ENCODE measurements at regions not wholly inside any gene's neighbourhood (a gene's known extent, or its start where the extent isn't known, plus 50 kb on each side); places are given as distances from the start of the nearest gene placed in this dataset.

DNA sequence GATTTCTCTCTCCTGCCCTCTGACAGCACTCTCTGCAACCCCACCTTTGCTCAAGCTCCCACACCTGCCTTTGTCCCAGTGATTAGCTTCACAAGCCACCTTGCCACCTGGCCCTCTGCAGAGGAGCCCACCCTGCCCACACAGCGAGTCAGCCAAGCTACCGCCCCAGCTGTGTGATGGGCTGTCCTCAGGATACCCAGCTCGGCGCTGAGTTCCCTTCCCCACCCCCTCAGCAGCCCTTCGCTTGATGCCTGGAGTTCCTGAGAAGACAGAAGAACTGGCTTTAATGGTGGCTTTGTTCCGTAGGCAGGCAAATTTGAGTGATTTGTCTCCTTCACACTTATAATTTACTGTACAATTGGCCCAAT is 266.4 kb downstream of the CBLN1 start:
- Histone ChIP-seq H3K27ac (no peak overlapping the region), H3K27me3 (no peaks in the 10 kb centered on the region), H3K36me3 (no peaks in the 10 kb centered on the region), H3K4me1 (no peaks in the 10 kb centered on the region), H3K9me3 (no peaks in the 10 kb centered on the region), H3K4me3 (no peak overlapping the region)
- in situ Hi-C loops (cut with MboI; ENCODE audit: low pct_ligation_motif_present in 1 of 4, low pct_unique_long_range_greater_than_20kb in 1 of 4, low sequenced_read_pairs in 3 of 4) (no loop called here), intact Hi-C loops (cut with DNase I; ENCODE audit: low total_unique reads) (no loop called here)
- DNase-seq = no peak
- 56% methylated on average over 6 of the region's 6 CpGs; no CpG with 5 or more reads in 1 of the 2 donors for WGBS, 2 donors (ENCODE audit: low coverage in 1 of 2)
- TF ChIP-seq POLR2A (IDR thresholded peaks at IDR 0.05) (no peak), POLR2AphosphoS5 (IDR thresholded peaks at IDR 0.05) (no peak), EP300 (IDR thresholded peaks at IDR 0.05; ENCODE audit: low read depth) (no peak), CTCF (IDR thresholded peaks at IDR 0.05) (no peak)

DNA sequence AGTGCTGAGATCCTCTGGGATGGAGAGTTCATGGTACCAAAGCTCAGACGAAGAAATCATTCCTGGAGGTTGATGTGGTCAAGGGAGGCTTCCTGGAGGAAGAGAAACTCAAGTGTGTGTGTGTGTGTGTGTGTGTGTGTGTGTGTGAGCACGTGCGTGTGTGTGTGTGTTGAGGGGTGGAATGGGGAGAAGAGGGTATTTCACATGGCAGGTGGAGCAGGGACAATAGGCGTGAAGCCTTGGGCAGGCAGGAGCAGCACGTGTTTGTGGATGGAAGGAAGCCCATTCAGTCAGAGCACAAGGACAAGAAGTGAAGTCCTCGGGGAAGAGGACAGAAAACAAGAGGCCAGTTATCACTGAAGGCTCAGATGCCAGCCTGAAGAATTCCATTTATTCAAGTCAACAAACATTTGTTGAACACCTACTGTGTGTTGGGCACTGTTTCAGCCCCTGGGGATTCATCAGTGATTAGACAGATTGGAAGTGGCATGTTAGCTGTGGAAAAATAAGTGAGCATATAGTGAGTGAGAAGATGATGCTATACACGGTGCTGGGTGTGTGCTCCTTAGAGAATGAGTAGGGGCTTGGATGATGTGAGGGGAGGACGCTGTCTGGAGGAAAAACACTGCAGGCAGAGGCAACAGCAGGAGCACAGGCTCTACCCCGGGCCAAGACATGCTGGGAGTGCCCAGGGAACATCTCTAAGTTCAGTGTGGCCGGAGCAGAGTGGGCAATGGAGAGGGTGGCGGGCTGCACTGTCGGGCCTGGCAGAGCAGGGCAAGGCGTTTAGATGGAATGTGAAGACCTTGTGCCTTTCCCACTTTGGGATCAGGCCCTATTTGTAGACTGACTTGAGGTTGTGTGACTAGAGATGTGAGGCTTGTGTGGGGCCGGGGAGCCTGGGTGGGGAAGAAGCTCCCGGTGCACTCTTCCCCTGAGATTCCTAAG is 267.1 kb downstream of the CBLN1 start:
- H3K27me3 ChIP-seq = no peaks in the 10 kb centered on the region
- DNase-seq = no peak
- in situ Hi-C loops (cut with MboI; ENCODE audit: low pct_ligation_motif_present in 1 of 4, low pct_unique_long_range_greater_than_20kb in 1 of 4, low sequenced_read_pairs in 3 of 4) = no loop called here
- TF ChIP-seq CTCF (IDR thresholded peaks at IDR 0.05) (no peak), POLR2A (IDR thresholded peaks at IDR 0.05) (no peak), EP300 (IDR thresholded peaks at IDR 0.05; ENCODE audit: low read depth) (no peak), POLR2AphosphoS5 (IDR thresholded peaks at IDR 0.05) (no peak)
- H3K36me3 ChIP-seq = no peaks in the 10 kb centered on the region
- intact Hi-C loops (cut with DNase I; ENCODE audit: low total_unique reads) = no loop called here
- 44 to 61% methylated on average over 9 to 15 of the region's 15 CpGs for WGBS, 2 donors (ENCODE audit: low coverage in 1 of 2)
- no peaks in the 10 kb centered on the region for H3K9me3 ChIP-seq
- no peak overlapping the region for H3K27ac ChIP-seq
- H3K4me1 ChIP-seq = no peaks in the 10 kb centered on the region
- H3K4me3 ChIP-seq = no peak overlapping the region

GRCh38 chr16:49013727-49014080 is 267.9 kb downstream of the CBLN1 start:
- no peaks in the 10 kb centered on the region for H3K36me3 ChIP-seq
- intact Hi-C loops (cut with DNase I; ENCODE audit: low total_unique reads) = loop anchor here (1.0 kb wide), 1 partner anchor 63 kb away; no protein-coding TSS in a partner anchor
- in situ Hi-C loops (cut with MboI; ENCODE audit: low pct_ligation_motif_present in 1 of 4, low pct_unique_long_range_greater_than_20kb in 1 of 4, low sequenced_read_pairs in 3 of 4) = no loop called here
- WGBS, 2 donors (ENCODE audit: low coverage in 1 of 2) = 63% methylated on average over 5 of the region's 5 CpGs; no CpG with 5 or more reads in 1 of the 2 donors
- no peaks in the 10 kb centered on the region for H3K9me3 ChIP-seq
- no peaks in the 10 kb centered on the region for H3K27me3 ChIP-seq
- no peak for TF ChIP-seq POLR2AphosphoS5 (IDR thresholded peaks at IDR 0.05)
- TF ChIP-seq CTCF (IDR thresholded peaks at IDR 0.05) = no peak
- TF ChIP-seq POLR2A (IDR thresholded peaks at IDR 0.05) = no peak
- TF ChIP-seq EP300 (IDR thresholded peaks at IDR 0.05; ENCODE audit: low read depth) = no peak
- no peaks in the 10 kb centered on the region for H3K4me1 ChIP-seq
- H3K27ac ChIP-seq = peak overlapping the region in 2 of 4 donors; percentile 7 to 13
- DNase-seq = no peak
- no peak overlapping the region for H3K4me3 ChIP-seq

DNA sequence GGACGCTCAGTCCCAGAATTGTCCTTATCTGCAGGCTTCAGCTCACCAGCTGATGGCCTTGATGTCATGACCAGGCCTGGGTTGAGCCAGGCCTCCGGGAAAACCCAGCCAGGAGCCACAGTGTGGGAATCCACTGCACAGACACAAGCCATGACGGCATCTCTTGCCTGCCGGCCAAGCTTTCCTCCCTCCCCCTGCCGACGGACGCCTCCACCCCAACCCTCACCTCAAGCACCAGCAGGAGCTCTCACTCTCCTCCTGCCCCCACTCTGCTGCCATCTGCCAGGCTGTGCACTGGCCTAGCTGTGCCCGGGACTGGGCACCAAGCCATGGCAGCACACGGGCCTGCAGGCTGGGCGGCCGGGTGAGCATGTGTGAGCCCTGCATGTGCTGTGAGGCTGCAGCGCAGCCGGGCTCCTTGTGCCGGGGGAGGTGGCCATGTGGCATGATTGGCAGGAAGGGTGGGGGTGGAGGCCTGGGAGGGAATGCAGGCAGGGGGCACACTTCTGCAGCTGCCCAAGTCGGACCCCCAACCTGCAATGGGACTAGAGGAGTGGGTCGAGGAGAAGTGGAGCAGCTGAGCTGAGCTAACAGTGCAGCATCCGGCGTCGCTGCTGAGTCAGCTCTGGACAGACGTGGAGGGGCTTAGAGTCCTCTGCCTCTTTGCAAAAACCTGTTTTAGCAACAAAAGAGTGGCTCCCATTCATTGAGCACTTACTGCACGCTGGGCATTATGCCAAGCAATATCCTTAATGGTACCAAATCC is 268.5 kb downstream of the CBLN1 start:
- Histone ChIP-seq H3K27ac (peak overlapping the region in 3 of 4 donors; percentile 7 to 51 (median 13)), H3K4me1 (no peaks in the 10 kb centered on the region), H3K27me3 (no peaks in the 10 kb centered on the region), H3K36me3 (no peaks in the 10 kb centered on the region), H3K4me3 (no peak overlapping the region), H3K9me3 (no peaks in the 10 kb centered on the region)
- in situ Hi-C loops (cut with MboI; ENCODE audit: low pct_ligation_motif_present in 1 of 4, low pct_unique_long_range_greater_than_20kb in 1 of 4, low sequenced_read_pairs in 3 of 4) = no loop called here
- no peak for TF ChIP-seq CTCF (IDR thresholded peaks at IDR 0.05)
- TF ChIP-seq POLR2A (IDR thresholded peaks at IDR 0.05) = no peak
- TF ChIP-seq POLR2AphosphoS5 (IDR thresholded peaks at IDR 0.05) = peak in 2 of 3 donors; percentile 28 to 43
- no peak for TF ChIP-seq EP300 (IDR thresholded peaks at IDR 0.05; ENCODE audit: low read depth)
- peak; percentile 24 for DNase-seq
- 65% methylated on average over 21 of the region's 21 CpGs; no CpG with 5 or more reads in 1 of the 2 donors for WGBS, 2 donors (ENCODE audit: low coverage in 1 of 2)
- intact Hi-C loops (cut with DNase I; ENCODE audit: low total_unique reads) = loop anchor here (1.0 kb wide), 1 partner anchor 63 kb away; no protein-coding TSS in a partner anchor
